ENCODE measurements at regions not wholly inside any gene's neighbourhood (a gene's known extent, or its start where the extent isn't known, plus 50 kb on each side); places are given as distances from the start of the nearest gene placed in this dataset.

DNA sequence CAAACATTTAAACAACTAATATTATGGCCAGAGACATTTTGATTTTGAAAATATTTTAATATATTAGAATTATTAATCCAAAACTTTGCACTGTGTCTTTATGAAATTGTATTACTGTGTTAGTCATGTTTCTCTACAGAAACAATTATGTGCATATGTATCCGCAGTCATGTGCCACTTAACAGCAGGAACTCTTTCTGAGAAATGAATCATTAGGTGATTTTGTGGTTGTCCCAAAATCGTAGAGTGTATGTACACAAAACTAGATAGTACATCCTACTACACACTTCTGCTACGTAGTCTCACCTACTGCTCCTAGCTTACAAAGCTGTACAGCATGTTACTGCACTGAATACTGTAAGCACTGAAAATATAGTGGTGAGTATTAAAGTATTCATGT is 479.2 kb upstream of the DSEL start:
- TF ChIP-seq, protein P1, sequence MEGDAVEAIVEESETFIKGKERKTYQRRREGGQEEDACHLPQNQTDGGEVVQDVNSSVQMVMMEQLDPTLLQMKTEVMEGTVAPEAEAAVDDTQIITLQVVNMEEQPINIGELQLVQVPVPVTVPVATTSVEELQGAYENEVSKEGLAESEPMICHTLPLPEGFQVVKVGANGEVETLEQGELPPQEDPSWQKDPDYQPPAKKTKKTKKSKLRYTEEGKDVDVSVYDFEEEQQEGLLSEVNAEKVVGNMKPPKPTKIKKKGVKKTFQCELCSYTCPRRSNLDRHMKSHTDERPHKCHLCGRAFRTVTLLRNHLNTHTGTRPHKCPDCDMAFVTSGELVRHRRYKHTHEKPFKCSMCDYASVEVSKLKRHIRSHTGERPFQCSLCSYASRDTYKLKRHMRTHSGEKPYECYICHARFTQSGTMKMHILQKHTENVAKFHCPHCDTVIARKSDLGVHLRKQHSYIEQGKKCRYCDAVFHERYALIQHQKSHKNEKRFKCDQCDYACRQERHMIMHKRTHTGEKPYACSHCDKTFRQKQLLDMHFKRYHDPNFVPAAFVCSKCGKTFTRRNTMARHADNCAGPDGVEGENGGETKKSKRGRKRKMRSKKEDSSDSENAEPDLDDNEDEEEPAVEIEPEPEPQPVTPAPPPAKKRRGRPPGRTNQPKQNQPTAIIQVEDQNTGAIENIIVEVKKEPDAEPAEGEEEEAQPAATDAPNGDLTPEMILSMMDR (IDR thresholded peaks at IDR 0.05; ENCODE audit: poor library complexity), result no peak
- TF ChIP-seq EZH2 (IDR thresholded peaks at IDR 0.05; ENCODE audit: borderline replicate concordance), result no peak
- TF ChIP-seq EZH2phosphoT487 (IDR thresholded peaks at IDR 0.05; ENCODE audit: low read depth, severe bottlenecking, unreplicated experiment), result no peak

All from hepatocyte (in vitro differentiated cells).